CD8-positive, alpha-beta memory T cell (primary cell): ENCODE measurements at regions not wholly inside any gene's neighbourhood (a gene's known extent, or its start where the extent isn't known, plus 50 kb on each side); places are given as distances from the start of the nearest gene placed in this dataset.

Experiments
- CTCF ChIA-PET: fragments of 350-600 bp; sonication (Branson Sonifier 250); formaldehyde crosslinking; loops from one replicate; lab custom pipeline; 2021; ENCODE audit warnings: antibody characterized with exemption; lab: Charles Lee
- POLR2A ChIA-PET: fragments of 350-600 bp; sonication (Branson Sonifier 250); formaldehyde crosslinking; loops from one replicate; lab custom pipeline; 2021; ENCODE audit warnings: antibody characterized with exemption; lab: Charles Lee
- DNase-seq, 5 donors: peaks; one replicate each; pipeline versions ENCODE4 v3.0.0 to v3.0.0-alpha.2; 2020 to 2022; ENCODE audit warnings: mixed read lengths in 1 of 5
- H3K27ac ChIP-seq: one replicate; pipeline ENCODE4 v1.7.0; 2013; ENCODE audit warnings: low read depth, mild to moderate bottlenecking, low read length, moderate library complexity
- H3K27me3 ChIP-seq: 2 replicates; pipeline ENCODE4 v1.7.0; 2013; ENCODE audit warnings: low read length, mild to moderate bottlenecking; ENCODE audit not compliant: insufficient read depth, poor library complexity, severe bottlenecking
- H3K36me3 ChIP-seq: 2 replicates; pipeline ENCODE4 v1.7.0; 2013; ENCODE audit warnings: mild to moderate bottlenecking, low read length, moderate library complexity; ENCODE audit not compliant: insufficient read depth
- H3K4me1 ChIP-seq: 2 replicates; pipeline ENCODE4 v1.7.0; 2013; ENCODE audit warnings: mild to moderate bottlenecking, low read length, moderate library complexity; ENCODE audit not compliant: insufficient read depth
- H3K4me3 ChIP-seq: 2 replicates; pipeline ENCODE4 v1.7.0; 2013; ENCODE audit warnings: mild to moderate bottlenecking, low read length
- H3K9me3 ChIP-seq: 2 replicates; pipeline ENCODE4 v1.7.0; 2013; ENCODE audit warnings: mild to moderate bottlenecking, low read length
- H3K27ac Mint-ChIP-seq, 8 donors: one replicate each; pipeline ENCODE4 v1.8.0; 2020 to 2021; ENCODE audit warnings: mixed read lengths in 8 of 8, mild to moderate bottlenecking in 6 of 8, inconsistent platforms in 3 of 8, moderate library complexity in 3 of 8
- H3K27me3 Mint-ChIP-seq, 2 donors: one replicate each; pipeline ENCODE4 v1.8.0; 2020 to 2021; ENCODE audit warnings: mixed read lengths in 2 of 2, mild to moderate bottlenecking in 1 of 2, moderate library complexity in 1 of 2
- H3K36me3 Mint-ChIP-seq, 3 donors: one replicate each; pipeline ENCODE4 v1.8.0; 2020 to 2021; ENCODE audit warnings: mixed read lengths in 3 of 3, inconsistent platforms in 1 of 3, mild to moderate bottlenecking in 1 of 3
- H3K4me1 Mint-ChIP-seq, 3 donors: one replicate each; pipeline ENCODE4 v1.8.0; 2020 to 2021; ENCODE audit warnings: mixed read lengths in 3 of 3, inconsistent platforms in 1 of 3, mild to moderate bottlenecking in 1 of 3
- H3K4me3 Mint-ChIP-seq, 7 donors: one replicate each; pipeline ENCODE4 v1.8.0; 2020 to 2021; ENCODE audit warnings: mixed read lengths in 7 of 7, mild to moderate bottlenecking in 6 of 7, moderate library complexity in 4 of 7, inconsistent platforms in 2 of 7
- H3K9me3 Mint-ChIP-seq, 5 donors: one replicate each; pipeline ENCODE4 v1.8.0; 2020 to 2022; ENCODE audit warnings: mixed read lengths in 5 of 5, mild to moderate bottlenecking in 3 of 5, moderate library complexity in 2 of 5, inconsistent platforms in 1 of 5

- H3K27ac ChIP-seq: no peak overlapping the region
Measured at GRCh38 chr5:9690751-9691150, 60.6 kb upstream of the TAS2R1 start.

DNA sequence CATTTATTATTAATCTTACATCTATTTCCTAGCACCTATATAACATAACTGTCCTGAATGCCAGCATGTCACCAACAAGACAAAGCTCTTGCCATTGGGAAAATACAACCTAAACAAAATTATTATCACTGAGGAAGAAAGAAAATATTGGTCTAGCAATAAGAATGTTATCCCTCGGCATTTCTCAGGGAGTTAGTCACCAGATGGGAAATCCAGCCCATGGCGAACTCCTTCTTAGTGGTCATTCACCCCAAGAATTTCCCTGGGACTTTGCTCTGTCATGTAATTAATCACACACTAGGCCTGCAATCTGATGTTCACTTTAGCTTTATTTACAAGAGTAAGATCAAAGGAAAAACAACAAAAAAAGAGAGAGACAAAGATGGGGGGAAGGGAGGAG is 56.1 kb upstream of the TAS2R1 start:
- Histone ChIP-seq H3K27ac (no peak overlapping the region), H3K4me1 (no peaks in the 10 kb centered on the region), H3K4me3 (no peak overlapping the region), H3K9me3 (no peaks in the 10 kb centered on the region), H3K36me3 (no peaks in the 10 kb centered on the region), H3K27me3 (no peaks in the 10 kb centered on the region)
- H3K4me1 Mint-ChIP-seq: no peaks in the 10 kb centered on the region
- no peak for DNase-seq
- ChIA-PET CTCF (no interaction called here), POLR2A (no interaction called here)
- peak overlapping the region in 1 of 8 donors; percentile 24 for H3K27ac Mint-ChIP-seq
- H3K4me3 Mint-ChIP-seq: no peak overlapping the region
- no peaks in the 10 kb centered on the region for H3K36me3 Mint-ChIP-seq
- H3K27me3 Mint-ChIP-seq: no peaks in the 10 kb centered on the region
- H3K9me3 Mint-ChIP-seq: peaks cover 0 to 9% (median 2%) of the 10 kb centered on the region in 5 donors

More at GRCh38 chr5:9690751-9691150, 60.6 kb upstream of the TAS2R1 start:
- no peaks in the 10 kb centered on the region for H3K4me1 ChIP-seq
- H3K36me3 Mint-ChIP-seq: no peaks in the 10 kb centered on the region
- H3K9me3 ChIP-seq: no peaks in the 10 kb centered on the region
- H3K27ac Mint-ChIP-seq: no peak overlapping the region
- no peak overlapping the region for H3K4me3 ChIP-seq
- DNase-seq: no peak
- no peak overlapping the region for H3K4me3 Mint-ChIP-seq
- H3K9me3 Mint-ChIP-seq: peaks cover 0 to 19% (median 5%) of the 10 kb centered on the region in 5 donors
- H3K27me3 Mint-ChIP-seq: no peaks in the 10 kb centered on the region
- no peaks in the 10 kb centered on the region for H3K4me1 Mint-ChIP-seq
- ChIA-PET CTCF (no interaction called here), POLR2A (no interaction called here)
- H3K27me3 ChIP-seq: no peaks in the 10 kb centered on the region
- no peaks in the 10 kb centered on the region for H3K36me3 ChIP-seq

DNA sequence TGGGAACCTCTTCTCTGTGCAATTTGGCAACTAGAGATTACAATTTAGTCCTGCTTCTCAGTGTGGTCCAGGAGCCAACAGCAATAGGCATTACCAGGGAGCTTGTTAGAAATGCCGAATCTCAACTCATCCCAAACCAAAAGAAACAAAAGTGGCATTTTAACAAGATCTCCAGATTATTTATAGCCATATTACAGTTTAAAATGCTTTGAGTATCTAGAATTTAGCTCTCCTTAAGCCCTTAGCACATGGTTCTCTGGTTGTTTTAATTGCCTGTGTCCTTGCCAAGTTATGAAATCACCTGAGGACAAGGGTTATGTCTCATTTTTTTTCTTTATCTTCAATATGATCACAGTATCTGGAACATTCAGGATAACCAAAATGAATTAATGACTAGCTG is 51.6 kb upstream of the TAS2R1 start:
- H3K36me3 ChIP-seq: no peaks in the 10 kb centered on the region
- H3K27ac ChIP-seq: no peak overlapping the region
- POLR2A ChIA-PET: no interaction called here
- Mint-ChIP-seq H3K9me3 (peaks cover 0 to 22% (median 10%) of the 10 kb centered on the region in 5 donors), H3K4me3 (no peak overlapping the region), H3K36me3 (no peaks in the 10 kb centered on the region), H3K4me1 (no peaks in the 10 kb centered on the region), H3K27ac (no peak overlapping the region), H3K27me3 (no peaks in the 10 kb centered on the region)
- CTCF ChIA-PET: no interaction called here
- H3K9me3 ChIP-seq: no peaks in the 10 kb centered on the region
- H3K4me1 ChIP-seq: no peaks in the 10 kb centered on the region
- H3K4me3 ChIP-seq: no peak overlapping the region
- DNase-seq: no peak
- no peaks in the 10 kb centered on the region for H3K27me3 ChIP-seq
